Spinal cord (tissue), 9 donors: ENCODE measurements at regions not wholly inside any gene's neighbourhood (a gene's known extent, or its start where the extent isn't known, plus 50 kb on each side); places are given as distances from the start of the nearest gene placed in this dataset.

ENCODE experiments used
- DNase-seq, 6 donors: peaks; one replicate each; pipeline versions ENCODE4 v3.0.0 to v3.0.0-alpha.2; 2013 to 2015; ENCODE audit warnings: low spot score in 6 of 6, low read depth in 4 of 6
- H3K27ac ChIP-seq: one replicate; pipeline ENCODE4 v1.5.1; 2013; ENCODE audit warnings: low read depth, low read length, control low read depth
- H3K27me3 ChIP-seq: one replicate; pipeline ENCODE4 v1.6.1; 2013; ENCODE audit warnings: low read length; ENCODE audit not compliant: control insufficient read depth, insufficient read depth
- H3K36me3 ChIP-seq: one replicate; pipeline ENCODE4 v1.6.1; 2013; ENCODE audit warnings: low read length; ENCODE audit not compliant: control insufficient read depth, insufficient read depth
- H3K4me1 ChIP-seq: one replicate; pipeline ENCODE4 v1.6.1; 2013; ENCODE audit warnings: low read length; ENCODE audit not compliant: control insufficient read depth, insufficient read depth
- H3K4me3 ChIP-seq: one replicate; pipeline ENCODE4 v1.5.1; 2013; ENCODE audit warnings: low read depth, low read length, control low read depth
- H3K9me3 ChIP-seq: one replicate; pipeline ENCODE4 v1.6.1; 2013; ENCODE audit warnings: low read length; ENCODE audit not compliant: control insufficient read depth, insufficient read depth
- WGBS: methylation state at CpG from one replicate; pipeline ENCODE4 v1.1.5; 2013; ENCODE audit warnings: missing lambda C conversion rate; ENCODE audit not compliant: insufficient coverage; 5-methylcytosine and 5-hydroxymethylcytosine counted together
- donor health status: healthy.

DNA sequence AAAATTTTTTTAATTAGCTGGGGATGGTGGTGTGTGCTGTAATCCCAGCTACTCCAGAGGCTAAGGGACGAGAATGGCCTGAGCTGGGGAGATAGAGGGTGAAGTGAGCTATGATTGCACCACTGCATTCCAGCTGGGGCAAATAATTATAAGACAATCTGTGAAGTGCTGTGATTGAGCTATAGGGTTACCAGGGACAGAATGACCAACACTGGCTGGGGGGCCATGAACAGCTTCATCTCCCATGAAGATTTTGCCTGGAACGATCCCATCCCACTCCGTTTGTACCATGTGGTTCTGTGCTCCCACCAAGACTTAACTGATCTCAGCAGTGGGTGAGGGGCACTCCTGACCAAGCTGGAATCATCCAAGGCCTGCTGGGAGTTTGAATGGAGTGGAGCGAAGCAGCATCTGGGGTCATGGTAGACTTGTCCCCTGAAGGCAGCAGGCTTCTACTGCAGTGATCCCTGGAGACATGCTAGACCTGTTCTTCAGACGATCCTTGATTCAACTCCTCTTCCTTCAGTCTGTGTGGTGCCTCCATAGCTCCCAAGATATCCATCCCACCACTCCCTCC lies 53.6 kb upstream of the CTPS1 start:
- Histone ChIP-seq H3K4me3 (no peak overlapping the region), H3K27me3 (no peaks in the 10 kb centered on the region), H3K4me1 (peaks cover 5% of the 10 kb centered on the region), H3K27ac (no peak overlapping the region), H3K36me3 (no peaks in the 10 kb centered on the region), H3K9me3 (no peaks in the 10 kb centered on the region)
- WGBS = 79% methylated on average over 4 of the region's 5 CpGs
- peak in 1 of 6 donors; percentile 17 for DNase-seq

DNA sequence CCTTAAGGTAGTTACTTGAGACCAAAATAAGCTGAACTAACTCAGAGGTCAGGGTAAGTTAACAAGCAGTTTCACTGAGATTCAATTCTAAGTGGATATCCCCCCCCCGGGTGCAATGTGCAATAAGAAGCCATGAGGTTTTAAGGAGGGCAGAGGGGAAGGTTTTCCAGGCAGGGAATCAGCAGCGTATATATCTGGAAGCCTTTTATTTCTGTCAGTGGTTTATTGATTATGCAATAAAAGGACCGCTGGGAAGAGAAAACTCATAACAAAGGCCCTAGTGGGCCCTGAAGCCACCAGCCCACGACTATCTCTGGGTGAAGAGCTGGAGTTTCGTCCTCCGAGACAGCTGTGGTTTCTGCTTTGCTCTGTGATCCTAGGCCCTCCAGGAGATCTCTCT lies 53.1 kb upstream of the CTPS1 start:
- Histone ChIP-seq H3K4me1 (peaks cover 5% of the 10 kb centered on the region), H3K27ac (no peak overlapping the region), H3K4me3 (no peak overlapping the region), H3K36me3 (no peaks in the 10 kb centered on the region), H3K27me3 (no peaks in the 10 kb centered on the region), H3K9me3 (no peaks in the 10 kb centered on the region)
- 31% methylated on average over 3 of the region's 6 CpGs for WGBS
- peak in 1 of 6 donors; percentile 59 for DNase-seq

DNA sequence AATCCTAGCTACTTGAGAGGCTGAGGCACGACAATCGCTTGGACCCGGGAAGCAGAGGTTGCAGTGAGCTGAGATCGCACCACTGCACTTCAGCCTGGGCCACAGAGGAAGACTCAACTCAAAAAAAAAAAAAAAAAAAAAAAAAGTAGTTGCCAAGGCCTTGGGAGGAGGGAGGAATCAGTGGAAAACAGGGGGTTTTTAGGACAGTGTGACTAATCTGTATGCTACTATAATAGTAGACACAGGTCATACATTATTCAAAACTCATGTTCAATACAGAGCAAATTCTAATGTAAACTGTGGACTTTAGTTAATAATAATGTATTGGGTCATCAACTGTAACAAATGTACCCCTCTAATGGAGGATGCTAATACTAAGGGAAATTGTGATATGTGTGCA lies 51.7 kb upstream of the CTPS1 start:
- Histone ChIP-seq H3K4me3 (no peak overlapping the region), H3K36me3 (no peaks in the 10 kb centered on the region), H3K27me3 (no peaks in the 10 kb centered on the region), H3K4me1 (peaks cover 5% of the 10 kb centered on the region), H3K27ac (no peak overlapping the region), H3K9me3 (no peaks in the 10 kb centered on the region)
- 93% methylated on average over 3 of the region's 4 CpGs for WGBS
- DNase-seq = no peak

DNA sequence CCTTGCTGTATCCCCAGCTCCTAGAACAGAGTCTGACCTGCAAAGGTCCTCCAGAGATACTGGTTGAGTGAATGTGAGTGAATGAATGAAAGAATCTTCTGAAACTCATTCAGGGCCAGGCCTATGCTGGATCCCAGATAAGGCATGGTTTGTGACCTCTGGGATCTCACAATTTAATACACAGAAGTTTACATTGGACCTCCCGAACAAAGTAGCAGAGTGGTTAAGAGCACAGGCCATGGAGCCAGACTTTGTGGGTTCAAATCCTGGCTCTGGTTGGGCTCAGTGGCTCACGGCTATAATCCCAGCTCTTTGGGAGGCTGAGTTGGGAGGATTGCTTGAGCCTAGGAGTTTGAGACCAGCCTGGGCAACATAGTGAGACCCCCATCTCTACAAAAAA lies 50.8 kb upstream of the CTPS1 start:
- no peaks in the 10 kb centered on the region for H3K36me3 ChIP-seq
- WGBS = 100% methylated on average over 1 of the region's 2 CpGs
- no peaks in the 10 kb centered on the region for H3K27me3 ChIP-seq
- no peak overlapping the region for H3K27ac ChIP-seq
- H3K4me1 ChIP-seq = no peaks in the 10 kb centered on the region
- no peaks in the 10 kb centered on the region for H3K9me3 ChIP-seq
- H3K4me3 ChIP-seq = no peak overlapping the region
- no peak for DNase-seq

DNA sequence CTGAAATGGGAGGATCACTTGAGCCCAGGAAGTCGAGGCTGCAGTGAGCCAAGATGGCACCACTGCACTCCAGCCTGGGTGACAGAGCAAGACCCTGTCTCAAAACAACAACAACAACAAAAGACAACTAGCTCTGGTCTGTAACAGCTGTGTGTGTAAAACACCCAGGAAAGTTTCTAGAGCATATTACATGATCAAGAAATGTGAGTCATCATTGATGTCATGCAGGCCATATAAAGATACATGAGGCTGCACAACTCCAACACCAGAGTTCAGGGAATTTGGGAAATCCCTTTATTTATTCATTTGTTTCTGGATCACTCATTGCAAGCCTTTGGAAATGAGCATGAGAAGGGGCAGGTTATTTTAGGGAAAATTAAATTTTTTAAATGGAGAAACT lies 50.3 kb upstream of the CTPS1 start:
- whole genome bisulfite sequencing = no CpG with 5 or more reads among the region's 1 CpG
- no peaks in the 10 kb centered on the region for H3K36me3 ChIP-seq
- no peak for DNase-seq
- H3K4me3 ChIP-seq = no peak overlapping the region
- no peak overlapping the region for H3K27ac ChIP-seq
- no peaks in the 10 kb centered on the region for H3K27me3 ChIP-seq
- no peaks in the 10 kb centered on the region for H3K4me1 ChIP-seq
- no peaks in the 10 kb centered on the region for H3K9me3 ChIP-seq
